GM19025 (cell line): ENCODE measurements at regions not wholly inside any gene's neighbourhood (a gene's known extent, or its start where the extent isn't known, plus 50 kb on each side); places are given as distances from the start of the nearest gene placed in this dataset.
A peak's percentile ranks its signal among the peaks of the same experiment; 100 is the strongest.
"Not testable (repeated sequence)": the region's sequence is repeated elsewhere in the genome, so short reads cannot be mapped to it uniquely, and the experiment has no call there.

Source experiments
- ATAC-seq: cut with Tn5 transposase; IDR thresholded peaks from one replicate; pipeline ENCODE4 v1.9.1; 2021; ENCODE audit warnings: mild to moderate bottlenecking, low read depth, moderate library complexity; ENCODE audit not compliant: unreplicated experiment

GRCh38 chr21:17389311-17389710 is 123.5 kb upstream of the CXADR start:
- ATAC-seq, result no peak

GRCh38 chr21:17390569-17390968 is 122.3 kb upstream of the CXADR start:
- ATAC-seq, result no peak

DNA sequence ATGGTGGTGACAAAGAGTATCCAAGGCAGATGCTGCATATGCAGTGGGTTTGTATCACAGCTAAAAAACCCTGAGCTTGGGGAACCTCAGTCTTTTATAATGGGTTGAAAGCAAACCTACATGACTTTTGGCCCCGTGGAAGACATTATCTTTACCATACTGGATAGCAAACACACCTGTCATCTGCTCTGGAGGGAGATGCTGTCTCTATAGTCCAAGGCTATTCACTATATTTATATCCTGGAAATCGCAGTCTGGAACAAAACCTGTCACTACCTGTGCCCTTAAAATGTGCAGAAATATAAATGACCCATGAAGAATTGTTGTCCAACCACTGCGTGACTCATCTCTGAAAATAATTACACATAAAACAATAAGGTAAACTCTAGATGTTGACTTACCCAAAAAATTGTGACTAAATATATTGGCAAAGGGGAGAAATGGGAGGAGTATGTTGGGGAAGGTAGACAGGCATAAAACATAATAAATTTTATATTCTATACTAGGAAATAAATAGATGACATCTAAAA is 121.0 kb upstream of the CXADR start:
- no peak for ATAC-seq

GRCh38 chr21:17393413-17393812 is 119.4 kb upstream of the CXADR start:
- no peak for ATAC-seq

GRCh38 chr21:17396948-17397347 is 115.9 kb upstream of the CXADR start:
- no peak for ATAC-seq

GRCh38 chr21:17397703-17398102 is 115.1 kb upstream of the CXADR start:
- ATAC-seq, result no peak

- ATAC-seq, result not testable (repeated sequence)
Measured at GRCh38 chr21:17398954-17399353, 113.9 kb upstream of the CXADR start.

GRCh38 chr21:17402937-17403336 is 109.9 kb upstream of the CXADR start:
- no peak for ATAC-seq

- no peak for ATAC-seq
Measured at GRCh38 chr21:17406202-17406601, 106.6 kb upstream of the CXADR start.

DNA sequence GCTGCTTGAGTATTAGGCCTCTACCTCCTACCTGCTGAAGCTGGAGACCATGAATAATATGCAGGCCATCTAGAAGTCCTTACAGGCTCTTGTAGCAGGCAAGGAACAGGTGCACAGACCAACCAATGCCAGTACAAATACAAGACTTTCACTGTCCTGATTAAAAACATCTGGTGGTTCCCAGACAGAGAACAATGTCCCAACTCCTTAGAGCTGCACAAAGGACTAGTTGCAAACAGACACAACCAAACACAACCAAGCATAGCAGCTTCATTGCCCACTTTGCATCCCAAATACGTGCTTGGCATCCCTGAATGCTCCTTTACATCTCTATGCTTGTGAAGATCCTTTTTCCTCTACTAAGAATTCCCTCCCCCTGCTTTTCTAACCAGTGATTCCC is 98.1 kb upstream of the CXADR start:
- no peak for ATAC-seq

- ATAC-seq, result no peak
Measured at GRCh38 chr21:17416139-17416538, 96.7 kb upstream of the CXADR start.

DNA sequence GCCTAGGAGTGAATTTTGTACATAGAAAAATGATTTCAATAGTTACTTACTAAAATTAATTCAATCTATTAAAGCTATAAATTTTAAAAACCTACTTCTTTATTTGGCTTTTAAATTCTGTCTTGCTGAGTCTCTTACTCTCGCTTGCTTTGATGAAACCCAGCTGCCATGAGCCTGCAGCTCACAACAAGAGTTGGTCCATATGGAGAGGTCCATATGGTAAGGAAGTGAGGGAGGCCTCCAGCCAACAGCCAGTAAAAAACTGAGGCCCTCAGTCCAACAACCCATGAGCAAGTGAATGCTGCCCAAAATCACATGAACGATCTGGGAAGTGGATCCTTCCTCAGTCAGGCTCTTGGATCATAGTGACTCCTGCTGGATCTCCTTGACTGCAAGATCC is 89.9 kb upstream of the CXADR start:
- ATAC-seq, result no peak

- ATAC-seq, result no peak
Measured at GRCh38 chr21:17427157-17427556, 85.7 kb upstream of the CXADR start.

- peak; percentile 88 for ATAC-seq
Measured at GRCh38 chr21:17427831-17428483, 84.9 kb upstream of the CXADR start.

DNA sequence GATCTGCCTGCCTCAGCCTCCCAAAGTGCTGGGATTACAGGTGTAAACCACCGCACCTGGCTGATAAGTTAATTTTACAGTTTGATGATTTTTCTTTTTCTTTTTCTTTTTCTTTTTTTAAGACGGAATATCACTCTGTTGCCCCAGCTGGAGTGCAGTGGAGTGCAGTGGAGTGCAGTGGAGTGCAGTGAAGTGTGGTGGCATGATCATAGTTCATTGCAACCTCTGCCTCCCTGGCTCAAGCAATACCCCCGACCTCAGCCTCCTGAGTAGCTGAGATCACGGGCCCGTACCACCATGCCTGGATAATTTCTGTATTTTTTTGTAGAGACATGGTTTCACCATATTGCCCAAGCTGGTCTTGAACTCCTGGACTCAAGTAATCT is 84.4 kb upstream of the CXADR start:
- ATAC-seq, result peak; percentile 62

GRCh38 chr21:17428980-17429379 is 83.9 kb upstream of the CXADR start:
- ATAC-seq, result no peak

- ATAC-seq, result no peak
Measured at GRCh38 chr21:17429936-17430335, 82.9 kb upstream of the CXADR start.

GRCh38 chr21:17432732-17433057 is 80.1 kb upstream of the CXADR start:
- ATAC-seq, result no peak

- no peak for ATAC-seq
Measured at GRCh38 chr21:17433730-17434129, 79.1 kb upstream of the CXADR start.

DNA sequence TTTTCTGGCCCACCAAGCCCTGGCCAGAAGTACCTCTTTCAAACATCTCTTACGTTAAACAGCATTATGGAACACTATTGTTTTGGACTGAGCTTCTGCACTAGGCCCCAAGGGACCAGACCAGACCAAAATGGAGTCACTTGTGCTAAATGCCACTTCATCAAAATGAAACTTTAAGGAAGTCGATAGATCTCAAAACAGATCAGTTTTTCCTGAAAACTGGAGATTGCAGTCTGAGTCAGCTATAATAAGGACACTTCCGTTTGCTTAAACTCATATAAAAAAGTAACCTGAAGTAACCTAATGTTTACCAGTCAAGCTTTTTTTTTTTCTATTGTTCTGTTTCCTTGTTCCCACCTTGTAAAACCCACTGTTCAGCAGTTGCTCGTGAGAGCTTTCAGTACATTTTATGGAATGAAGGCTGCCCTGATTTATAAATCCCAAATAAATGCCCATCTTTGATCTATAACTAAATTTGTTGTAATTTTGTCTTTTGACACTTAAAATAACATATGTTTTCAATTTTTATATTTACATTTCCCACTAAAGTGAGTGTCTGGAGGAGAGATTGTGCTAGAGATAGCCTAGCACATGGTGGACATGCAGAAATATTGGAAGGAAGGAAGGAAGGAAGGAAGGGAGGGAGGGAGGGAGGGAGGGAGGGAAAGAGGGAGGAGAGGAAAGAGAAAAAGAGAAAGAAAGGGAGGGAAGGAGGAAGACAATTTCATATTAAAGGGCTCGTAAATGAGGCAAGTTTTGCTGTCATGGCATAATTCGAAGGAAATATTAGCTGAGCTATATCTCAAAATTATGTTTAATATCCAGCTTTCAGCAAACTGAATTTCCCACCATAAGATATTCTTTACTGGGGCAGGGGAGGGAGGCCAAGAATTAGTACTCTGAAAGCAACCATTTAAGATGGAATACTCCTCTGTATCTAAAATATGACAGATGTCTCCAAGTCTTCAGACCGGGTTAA is 77.0 kb upstream of the CXADR start:
- no peak for ATAC-seq

DNA sequence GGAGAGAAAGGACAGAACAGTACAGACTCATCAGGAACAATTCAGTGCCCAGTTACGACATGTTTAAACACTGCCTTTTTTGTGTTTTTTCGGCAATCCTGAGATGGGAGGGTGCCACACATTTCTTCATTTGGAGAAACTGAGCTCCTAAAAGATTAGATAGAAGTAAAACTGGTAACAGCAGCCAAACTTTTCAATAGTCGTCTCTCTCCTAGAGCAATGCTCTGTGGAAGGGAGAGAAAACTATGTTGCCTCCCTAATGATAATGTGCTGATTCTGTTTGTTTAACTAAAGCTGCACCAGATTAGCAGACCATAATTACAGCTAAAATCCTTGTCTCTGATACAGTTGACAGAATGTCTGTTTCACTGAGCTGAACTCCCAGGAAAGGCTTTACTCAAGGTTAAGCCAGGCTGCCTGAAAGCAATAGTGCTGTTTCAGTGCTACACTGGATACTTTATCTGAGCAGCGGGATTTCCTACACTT is 76.2 kb upstream of the CXADR start:
- ATAC-seq, result no peak

GRCh38 chr21:17438635-17439034 is 74.2 kb upstream of the CXADR start:
- no peak for ATAC-seq
